Panc1 (cell line): ENCODE measurements at regions not wholly inside any gene's neighbourhood (a gene's known extent, or its start where the extent isn't known, plus 50 kb on each side); places are given as distances from the start of the nearest gene placed in this dataset.

ENCODE experiments used
- ATAC-seq: fragments of 200-7000 bp; cut with Tn5 transposase; 2 replicates; pipeline ENCODE4 v1.9.1; 2020; ENCODE audit warnings: mild to moderate bottlenecking, moderate library complexity
- BruUV-seq: library from RNA; stranded (reverse); fragments of 400-500 nt; replicated peaks from 2 replicates; lab custom pipeline; 2021; lab: Mats Ljungman, UMichigan
- CTCF ChIA-PET: fragments of 300-600 bp; sonication (Branson Sonifier 250); formaldehyde crosslinking; loops from one replicate; lab custom pipeline; 2022; ENCODE audit warnings: antibody characterized with exemption; lab: Charles Lee
- POLR2A ChIA-PET: fragments of 300-600 bp; sonication (Branson Sonifier 250); formaldehyde crosslinking; loops from one replicate; lab custom pipeline; 2022; ENCODE audit warnings: antibody characterized with exemption; lab: Charles Lee
- DNase-seq: peaks from one replicate; pipeline ENCODE4 v3.0.0-alpha.2; 2010; ENCODE audit warnings: low read depth, low spot score
- H3K27ac ChIP-seq: 2 replicates; pipeline ENCODE4 v1.5.1; 2011; ENCODE audit warnings: mild to moderate bottlenecking, low read length, inconsistent platforms
- H3K27me3 ChIP-seq: fragments of 200-500 bp; sonication (Bioruptor generic); 2 replicates; pipeline ENCODE4 v1.6.0; 2014; ENCODE audit warnings: low read length, inconsistent platforms; ENCODE audit not compliant: control insufficient read depth, insufficient read depth
- H3K36me3 ChIP-seq: fragments of 200-500 bp; sonication (Bioruptor generic); 2 replicates; pipeline ENCODE4 v1.5.1; 2014; ENCODE audit warnings: inconsistent platforms, mild to moderate bottlenecking, low read length, moderate library complexity; ENCODE audit not compliant: control insufficient read depth, insufficient read depth
- H3K4me1 ChIP-seq: 2 replicates; pipeline ENCODE4 v1.5.1; 2011; ENCODE audit warnings: inconsistent platforms, mild to moderate bottlenecking, low read length, moderate library complexity; ENCODE audit not compliant: control insufficient read depth, insufficient read depth
- H3K4me3 ChIP-seq, 2 experiments: 2 replicates each; pipeline ENCODE4 v1.5.1; 2011 to 2012; ENCODE audit warnings: low read depth in 2 of 2, low read length in 2 of 2, mild to moderate bottlenecking in 2 of 2, inconsistent platforms in 1 of 2, moderate library complexity in 1 of 2
- H3K9me3 ChIP-seq: fragments of 200-500 bp; sonication (Bioruptor generic); 2 replicates; pipeline ENCODE4 v1.5.1; 2014; ENCODE audit warnings: low read depth, mild to moderate bottlenecking, inconsistent platforms, low read length, moderate library complexity; ENCODE audit not compliant: control insufficient read depth, insufficient read depth
- POLR2AphosphoS5 ChIP-seq: IDR thresholded peaks from 2 replicates; pipeline ENCODE4 v1.6.1; 2012; ENCODE audit warnings: mild to moderate bottlenecking, low read depth, low read length, moderate library complexity
- REST ChIP-seq, 2 experiments: IDR thresholded peaks; 2 replicates each; pipeline ENCODE4 v1.6.1; 2011 to 2012; ENCODE audit warnings: low read depth in 2 of 2, control low read depth in 1 of 2, low read length in 1 of 2, mild to moderate bottlenecking in 1 of 2, moderate library complexity in 1 of 2; ENCODE audit not compliant: insufficient read depth in 1 of 2
- SIN3A ChIP-seq: IDR thresholded peaks from 2 replicates; pipeline ENCODE4 v1.6.1; 2012; ENCODE audit warnings: low read depth, mild to moderate bottlenecking, low read length, moderate library complexity, borderline replicate concordance; ENCODE audit not compliant: insufficient read depth
- TCF7L2 ChIP-seq: IDR thresholded peaks from 2 replicates; pipeline ENCODE4 v1.6.1; 2011; ENCODE audit warnings: mild to moderate bottlenecking, low read depth, low read length, inconsistent platforms
- in situ Hi-C: cut with HindIII; loops from 2 replicates; pipeline ENCODE4 v1.10.0; 2016; ENCODE audit warnings: low sequenced_read_pairs, low pct_unique_long_range_greater_than_20kb
- intact Hi-C: fragments of 100-400 bp; cut with micrococcal nuclease; formaldehyde crosslinking; loops from one replicate; pipeline ENCODE4 v1.10.0; 2022; ENCODE audit not compliant: unreplicated experiment
- TF ChIP-seq, protein P1 (sequence below): fragments of 450-650 bp; IDR thresholded peaks from 2 replicates; pipeline ENCODE4 v1.5.1; 2017; ENCODE audit warnings: mild to moderate bottlenecking

- Histone ChIP-seq H3K4me3 (no peak overlapping the region), H3K27me3 (0 out of 2 replicates have a peak, but pooled peaks cover 2% of the 10 kb centered on the region), H3K9me3 (no peaks in the 10 kb centered on the region), H3K27ac (no peak overlapping the region), H3K36me3 (no peaks in the 10 kb centered on the region), H3K4me1 (no peaks in the 10 kb centered on the region)
- CTCF ChIA-PET, result no interaction called here
- no peak for TF ChIP-seq POLR2AphosphoS5
- TF ChIP-seq TCF7L2, result no peak
- TF ChIP-seq, protein P1, sequence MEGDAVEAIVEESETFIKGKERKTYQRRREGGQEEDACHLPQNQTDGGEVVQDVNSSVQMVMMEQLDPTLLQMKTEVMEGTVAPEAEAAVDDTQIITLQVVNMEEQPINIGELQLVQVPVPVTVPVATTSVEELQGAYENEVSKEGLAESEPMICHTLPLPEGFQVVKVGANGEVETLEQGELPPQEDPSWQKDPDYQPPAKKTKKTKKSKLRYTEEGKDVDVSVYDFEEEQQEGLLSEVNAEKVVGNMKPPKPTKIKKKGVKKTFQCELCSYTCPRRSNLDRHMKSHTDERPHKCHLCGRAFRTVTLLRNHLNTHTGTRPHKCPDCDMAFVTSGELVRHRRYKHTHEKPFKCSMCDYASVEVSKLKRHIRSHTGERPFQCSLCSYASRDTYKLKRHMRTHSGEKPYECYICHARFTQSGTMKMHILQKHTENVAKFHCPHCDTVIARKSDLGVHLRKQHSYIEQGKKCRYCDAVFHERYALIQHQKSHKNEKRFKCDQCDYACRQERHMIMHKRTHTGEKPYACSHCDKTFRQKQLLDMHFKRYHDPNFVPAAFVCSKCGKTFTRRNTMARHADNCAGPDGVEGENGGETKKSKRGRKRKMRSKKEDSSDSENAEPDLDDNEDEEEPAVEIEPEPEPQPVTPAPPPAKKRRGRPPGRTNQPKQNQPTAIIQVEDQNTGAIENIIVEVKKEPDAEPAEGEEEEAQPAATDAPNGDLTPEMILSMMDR, result no peak
- no peak for TF ChIP-seq REST (IDR thresholded peaks at IDR 0.05; ENCODE audit: insufficient read depth in 1 of 2, low read depth in 2 of 2, low read length in 1 of 2)
- TF ChIP-seq SIN3A, result no peak
- no TSS peak for BruUV-seq
- intact Hi-C loops (no loop called here), in situ Hi-C loops (no loop called here)
- no peak for DNase-seq
- no peak for ATAC-seq
- POLR2A ChIA-PET, result no interaction called here
Measured at GRCh38 chr10:33869481-33869880, 535.0 kb upstream of the NRP1 start.

DNA sequence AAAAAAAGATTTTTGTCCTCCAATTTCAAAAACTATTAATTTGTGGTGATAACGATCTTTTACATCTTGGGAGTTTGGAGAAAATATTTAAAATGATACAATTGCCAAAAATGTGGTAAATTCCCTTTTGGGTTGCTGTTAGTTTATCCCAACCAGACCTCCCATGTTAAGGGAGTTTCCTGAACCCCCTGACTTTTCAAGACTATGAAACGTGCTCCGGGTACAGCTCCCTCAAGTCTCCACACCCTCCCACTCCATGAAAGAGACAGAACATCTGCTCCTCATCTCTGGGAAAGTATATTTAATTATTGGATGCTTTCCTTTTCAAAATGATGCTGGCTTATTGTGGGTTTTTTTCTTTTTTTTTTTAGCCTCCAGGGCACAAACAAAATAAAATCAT, 534.6 kb upstream of the NRP1 start:
- POLR2A ChIA-PET, result no interaction called here

More for the DNA sequence above, 534.6 kb upstream of the NRP1 start:
- in situ Hi-C loops (no loop called here), intact Hi-C loops (no loop called here)
- Histone ChIP-seq H3K4me1 (no peaks in the 10 kb centered on the region), H3K36me3 (no peaks in the 10 kb centered on the region), H3K27ac (no peak overlapping the region), H3K4me3 (no peak overlapping the region), H3K9me3 (no peaks in the 10 kb centered on the region), H3K27me3 (0 out of 2 replicates have a peak, but pooled peaks cover 2% of the 10 kb centered on the region)
- TF ChIP-seq POLR2AphosphoS5, result no peak
- TF ChIP-seq, protein P1, result no peak
- no peak for TF ChIP-seq REST (IDR thresholded peaks at IDR 0.05; ENCODE audit: insufficient read depth in 1 of 2, low read depth in 2 of 2, low read length in 1 of 2)
- TF ChIP-seq SIN3A, result no peak
- TF ChIP-seq TCF7L2, result no peak
- DNase-seq (no peak), ATAC-seq (no peak)
- CTCF ChIA-PET, result interaction anchor here (0.7 kb wide), 1 partner anchor 113 kb away, joined by 5 read pairs; no protein-coding TSS in a partner anchor
- BruUV-seq, result no TSS peak
